HEK293T (cell line): ENCODE measurements at regions not wholly inside any gene's neighbourhood (a gene's known extent, or its start where the extent isn't known, plus 50 kb on each side); places are given as distances from the start of the nearest gene placed in this dataset.

Experiments used
- BHLHE40 ChIP-seq: fragments of 450-650 bp; IDR thresholded peaks from 2 replicates; pipeline ENCODE4 v1.6.1; 2016; ENCODE audit warnings: mild to moderate bottlenecking, moderate library complexity, borderline replicate concordance
- CTBP1 ChIP-seq: fragments of 450-650 bp; IDR thresholded peaks from 2 replicates; pipeline ENCODE4 v1.6.1; 2016; ENCODE audit warnings: borderline replicate concordance
- FOXK2 ChIP-seq: fragments of 450-650 bp; IDR thresholded peaks from 2 replicates; pipeline ENCODE4 v1.6.1; 2016; ENCODE audit warnings: mild to moderate bottlenecking
- FOXM1 ChIP-seq: fragments of 450-650 bp; IDR thresholded peaks from 2 replicates; pipeline ENCODE4 v1.6.1; 2017; ENCODE audit warnings: mild to moderate bottlenecking, borderline replicate concordance
- HDGF ChIP-seq: fragments of 450-650 bp; IDR thresholded peaks from 2 replicates; pipeline ENCODE4 v1.6.1; 2017; ENCODE audit warnings: antibody characterized with exemption, borderline replicate concordance
- L3MBTL2 ChIP-seq: fragments of 450-650 bp; conservative IDR thresholded peaks from 2 replicates; pipeline ENCODE4 v1.6.1; 2016; ENCODE audit warnings: mild to moderate bottlenecking
- PKNOX1 ChIP-seq: fragments of 450-650 bp; IDR thresholded peaks from 2 replicates; pipeline ENCODE4 v1.6.1; 2016
- SP1 ChIP-seq: fragments of 450-650 bp; IDR thresholded peaks from 2 replicates; pipeline ENCODE4 v1.6.1; 2017
- SUZ12 ChIP-seq: fragments of 450-650 bp; IDR thresholded peaks from 2 replicates; pipeline ENCODE4 v1.6.1; 2016; ENCODE audit warnings: mild to moderate bottlenecking
- ZNF384 ChIP-seq: fragments of 450-650 bp; IDR thresholded peaks from 2 replicates; pipeline ENCODE4 v1.6.1; 2016

- no peak for TF ChIP-seq SP1
- no peak for TF ChIP-seq FOXK2
- no peak for TF ChIP-seq BHLHE40
- no peak for TF ChIP-seq SUZ12
- no peak for TF ChIP-seq ZNF384
- TF ChIP-seq CTBP1 = no peak
- TF ChIP-seq PKNOX1 = no peak
- no peak for TF ChIP-seq HDGF
- no peak for TF ChIP-seq FOXM1
- no peak for TF ChIP-seq L3MBTL2
Observed at GRCh38 chr4:155530857-155531256, 135.8 kb upstream of the GUCY1A1 start.
